OCI-LY7 (cell line): ENCODE measurements at regions not wholly inside any gene's neighbourhood (a gene's known extent, or its start where the extent isn't known, plus 50 kb on each side); places are given as distances from the start of the nearest gene placed in this dataset.
"Not testable (repeated sequence)": the region's sequence is repeated elsewhere in the genome, so short reads cannot be mapped to it uniquely, and the experiment has no call there.

Source experiments
- BruUV-seq: library from RNA; stranded (reverse); fragments of 400-500 nt; replicated peaks from 2 replicates; lab custom pipeline; 2021; lab: Mats Ljungman, UMichigan
- CTCF ChIA-PET: fragments of 300-600 bp; sonication (Branson Sonifier 250); formaldehyde crosslinking; loops from one replicate; lab custom pipeline; 2022; ENCODE audit warnings: antibody characterized with exemption; ENCODE audit not compliant: unreplicated experiment; lab: Charles Lee
- POLR2A ChIA-PET: fragments of 300-600 bp; sonication (Branson Sonifier 250); formaldehyde crosslinking; loops from one replicate; lab custom pipeline; 2022; ENCODE audit warnings: antibody characterized with exemption; lab: Charles Lee
- DNase-seq: peaks from one replicate; pipeline ENCODE4 v3.0.0-alpha.2; 2015; ENCODE audit warnings: low spot score
- H2AFZ ChIP-seq: fragments of 200-600 bp; sonication (generic), shearing (Covaris generic); 2 replicates; pipeline ENCODE4 v1.6.1; 2014; ENCODE audit warnings: mild to moderate bottlenecking, antibody characterized with exemption, low read length, moderate library complexity
- H3K27ac ChIP-seq: fragments of 200-600 bp; sonication (generic); 2 replicates; pipeline ENCODE4 v1.5.1; 2014; ENCODE audit warnings: mixed run types, low read depth, mild to moderate bottlenecking, moderate library complexity, low read length, inconsistent platforms; ENCODE audit not compliant: poor library complexity, severe bottlenecking
- H3K36me3 ChIP-seq: fragments of 200-600 bp; sonication (generic); 2 replicates; pipeline ENCODE4 v1.6.1; 2014; ENCODE audit warnings: mild to moderate bottlenecking, antibody characterized with exemption, low read length, moderate library complexity, mixed read lengths; ENCODE audit not compliant: insufficient read depth
- H3K4me1 ChIP-seq: fragments of 200-600 bp; sonication (generic); 2 replicates; pipeline ENCODE4 v1.5.1; 2014; ENCODE audit warnings: mild to moderate bottlenecking, low read length; ENCODE audit not compliant: insufficient read depth, poor library complexity, severe bottlenecking
- H3K4me2 ChIP-seq: fragments of 200-600 bp; sonication (generic); 2 replicates; pipeline ENCODE4 v1.6.1; 2014; ENCODE audit warnings: mild to moderate bottlenecking, low read length
- H3K4me3 ChIP-seq: fragments of 200-600 bp; sonication (generic); 2 replicates; pipeline ENCODE4 v1.5.1; 2014; ENCODE audit warnings: mild to moderate bottlenecking, low read depth, low read length; ENCODE audit not compliant: poor library complexity, severe bottlenecking
- H3K79me2 ChIP-seq: fragments of 200-600 bp; sonication (generic); 2 replicates; pipeline ENCODE4 v1.6.1; 2016; ENCODE audit warnings: low read depth, mild to moderate bottlenecking, low read length, moderate library complexity, mixed read lengths; ENCODE audit not compliant: insufficient read depth
- H3K9me2 ChIP-seq: fragments of 200-600 bp; sonication (generic); 2 replicates; pipeline ENCODE4 v1.6.1; 2016; ENCODE audit warnings: mild to moderate bottlenecking, low read length, mixed read lengths; ENCODE audit not compliant: insufficient read depth
- H3K9me3 ChIP-seq: fragments of 200-600 bp; sonication (generic); 2 replicates; pipeline ENCODE4 v1.6.1; 2014; ENCODE audit warnings: mild to moderate bottlenecking, mixed run types, low read length, mixed read lengths
- H4K20me1 ChIP-seq: fragments of 200-600 bp; sonication (generic); 2 replicates; pipeline ENCODE4 v1.6.1; 2014; ENCODE audit warnings: mild to moderate bottlenecking, antibody characterized with exemption, low read length, moderate library complexity, mixed read lengths; ENCODE audit not compliant: insufficient read depth
- CTCF ChIP-seq: fragments of 200-600 bp; sonication (generic); conservative IDR thresholded peaks from 2 replicates; pipeline ENCODE4 v1.5.1; 2014; ENCODE audit warnings: mild to moderate bottlenecking, antibody characterized with exemption, low read length, moderate library complexity, mixed read lengths
- EZH2phosphoT487 ChIP-seq: fragments of 200-600 bp; sonication (generic); IDR thresholded peaks from 2 replicates; pipeline ENCODE4 v1.6.1; 2018; ENCODE audit warnings: low read depth, borderline replicate concordance, mild to moderate bottlenecking, mixed run types, antibody characterized with exemption, low read length, moderate library complexity, mixed read lengths
- intact Hi-C: fragments of 100-400 bp; cut with micrococcal nuclease; formaldehyde crosslinking; loops from one replicate; pipeline ENCODE4 v1.10.0; 2022; ENCODE audit not compliant: unreplicated experiment

DNA sequence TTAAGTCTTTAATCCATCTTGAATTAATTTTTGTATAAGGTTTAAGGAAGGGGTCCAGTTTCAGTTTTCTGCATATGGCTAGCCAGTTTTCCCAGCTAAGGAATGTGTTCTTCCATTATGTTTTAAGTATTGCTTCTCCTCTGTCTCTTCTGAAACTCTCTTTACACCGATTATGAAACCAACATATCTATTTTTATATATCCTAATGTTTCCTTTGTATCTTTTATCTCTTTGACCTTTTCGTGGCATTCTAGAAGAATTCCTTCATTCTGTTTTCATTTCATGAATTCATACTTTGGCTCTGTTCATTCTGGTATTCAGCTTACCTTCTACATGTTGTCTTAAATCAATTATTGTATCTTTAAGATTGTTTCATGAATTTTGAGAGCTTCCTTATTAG, 697.0 kb upstream of the ACVR2A start:
- Histone ChIP-seq H3K9me2 (no peaks in the 10 kb centered on the region), H3K9me3 (no peaks in the 10 kb centered on the region), H3K79me2 (no peaks in the 10 kb centered on the region), H3K4me2 (no peak overlapping the region), H3K4me1 (no peaks in the 10 kb centered on the region), H3K4me3 (no peak overlapping the region), H3K36me3 (no peaks in the 10 kb centered on the region), H3K27ac (no peak overlapping the region), H4K20me1 (no peaks in the 10 kb centered on the region), H2AFZ (no peak overlapping the region)
- CTCF ChIA-PET: no interaction called here
- intact Hi-C loops: no loop called here
- TF ChIP-seq EZH2phosphoT487 (no peak), CTCF (no peak)
- DNase-seq: no peak
- BruUV-seq: no TSS peak
- POLR2A ChIA-PET: interaction anchor here (0.8 kb wide), 1 partner anchor 1404 kb away, joined by 3 read pairs; no protein-coding TSS in a partner anchor

DNA sequence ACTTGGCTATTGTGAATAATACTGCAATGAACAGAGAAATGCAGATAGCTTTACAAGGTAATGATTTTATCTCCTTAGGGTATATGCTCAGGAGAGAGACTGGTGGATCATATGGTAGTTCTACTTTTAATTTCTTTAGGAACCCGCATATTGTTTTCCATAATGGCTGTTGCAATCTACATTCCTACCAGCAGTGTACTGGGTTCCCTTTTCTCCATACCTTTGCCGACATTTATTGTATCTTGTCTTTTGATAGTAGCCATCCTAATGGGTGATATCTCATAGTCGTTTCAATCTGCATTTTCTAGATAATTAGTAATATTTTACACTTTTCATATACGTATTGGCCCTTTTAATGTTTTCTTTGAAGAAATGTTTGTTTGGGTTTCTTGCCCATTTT, 702.9 kb upstream of the ACVR2A start:
- no peak for DNase-seq
- Histone ChIP-seq H4K20me1 (no peaks in the 10 kb centered on the region), H3K9me2 (no peaks in the 10 kb centered on the region), H3K79me2 (no peaks in the 10 kb centered on the region), H2AFZ (no peak overlapping the region), H3K9me3 (no peaks in the 10 kb centered on the region), H3K4me1 (no peaks in the 10 kb centered on the region), H3K4me2 (no peak overlapping the region), H3K27ac (no peak overlapping the region), H3K36me3 (no peaks in the 10 kb centered on the region), H3K4me3 (no peak overlapping the region)
- ChIA-PET POLR2A (interaction anchor here (0.7 kb wide), 1 partner anchor 89 kb away, joined by 8 read pairs; no protein-coding TSS in a partner anchor), CTCF (no interaction called here)
- TF ChIP-seq EZH2phosphoT487 (no peak), CTCF (no peak)
- no TSS peak for BruUV-seq
- intact Hi-C loops: no loop called here

GRCh38 chr2:147139732-147140131, 705.1 kb upstream of the ACVR2A start:
- H3K79me2 ChIP-seq, H3K9me2 ChIP-seq, intact Hi-C loops, H3K9me3 ChIP-seq, H3K4me3 ChIP-seq, CTCF ChIA-PET, H3K4me1 ChIP-seq, H3K36me3 ChIP-seq, DNase-seq, H4K20me1 ChIP-seq, H3K4me2 ChIP-seq, H2AFZ ChIP-seq, BruUV-seq, H3K27ac ChIP-seq, POLR2A ChIA-PET: not testable (repeated sequence)
